ENCODE measurements at regions not wholly inside any gene's neighbourhood (a gene's known extent, or its start where the extent isn't known, plus 50 kb on each side); places are given as distances from the start of the nearest gene placed in this dataset.
"Not testable (repeated sequence)": the region's sequence is repeated elsewhere in the genome, so short reads cannot be mapped to it uniquely, and the experiment has no call there.

DNA sequence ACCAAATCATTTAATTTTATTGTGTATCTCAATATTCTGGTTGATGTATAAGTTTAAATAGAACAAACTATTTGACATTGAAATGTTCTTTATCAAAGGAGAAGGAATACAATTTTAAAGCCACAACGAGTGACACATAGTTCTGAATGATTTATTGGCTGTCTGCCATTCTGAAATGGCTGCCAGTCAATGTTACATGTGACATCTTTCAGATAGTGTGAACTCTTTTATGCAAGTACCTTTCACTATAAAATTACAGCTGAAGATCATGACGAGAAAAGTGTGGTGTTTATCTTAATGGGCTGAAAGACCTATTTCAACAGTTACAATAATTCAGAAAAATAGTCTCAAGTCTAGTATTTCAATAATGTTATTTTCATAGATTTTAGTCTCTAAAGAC, 268.6 kb upstream of the ZNF322 start:
- TF ChIP-seq POLR2AphosphoS5 (IDR thresholded peaks at IDR 0.05; ENCODE audit: insufficient read depth in 1 of 2, low read depth in 1 of 2): not testable (repeated sequence)
- TF ChIP-seq, protein P1, sequence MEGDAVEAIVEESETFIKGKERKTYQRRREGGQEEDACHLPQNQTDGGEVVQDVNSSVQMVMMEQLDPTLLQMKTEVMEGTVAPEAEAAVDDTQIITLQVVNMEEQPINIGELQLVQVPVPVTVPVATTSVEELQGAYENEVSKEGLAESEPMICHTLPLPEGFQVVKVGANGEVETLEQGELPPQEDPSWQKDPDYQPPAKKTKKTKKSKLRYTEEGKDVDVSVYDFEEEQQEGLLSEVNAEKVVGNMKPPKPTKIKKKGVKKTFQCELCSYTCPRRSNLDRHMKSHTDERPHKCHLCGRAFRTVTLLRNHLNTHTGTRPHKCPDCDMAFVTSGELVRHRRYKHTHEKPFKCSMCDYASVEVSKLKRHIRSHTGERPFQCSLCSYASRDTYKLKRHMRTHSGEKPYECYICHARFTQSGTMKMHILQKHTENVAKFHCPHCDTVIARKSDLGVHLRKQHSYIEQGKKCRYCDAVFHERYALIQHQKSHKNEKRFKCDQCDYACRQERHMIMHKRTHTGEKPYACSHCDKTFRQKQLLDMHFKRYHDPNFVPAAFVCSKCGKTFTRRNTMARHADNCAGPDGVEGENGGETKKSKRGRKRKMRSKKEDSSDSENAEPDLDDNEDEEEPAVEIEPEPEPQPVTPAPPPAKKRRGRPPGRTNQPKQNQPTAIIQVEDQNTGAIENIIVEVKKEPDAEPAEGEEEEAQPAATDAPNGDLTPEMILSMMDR (IDR thresholded peaks at IDR 0.05): not testable (repeated sequence)
